ENCODE measurements at regions not wholly inside any gene's neighbourhood (a gene's known extent, or its start where the extent isn't known, plus 50 kb on each side); places are given as distances from the start of the nearest gene placed in this dataset.

DNA sequence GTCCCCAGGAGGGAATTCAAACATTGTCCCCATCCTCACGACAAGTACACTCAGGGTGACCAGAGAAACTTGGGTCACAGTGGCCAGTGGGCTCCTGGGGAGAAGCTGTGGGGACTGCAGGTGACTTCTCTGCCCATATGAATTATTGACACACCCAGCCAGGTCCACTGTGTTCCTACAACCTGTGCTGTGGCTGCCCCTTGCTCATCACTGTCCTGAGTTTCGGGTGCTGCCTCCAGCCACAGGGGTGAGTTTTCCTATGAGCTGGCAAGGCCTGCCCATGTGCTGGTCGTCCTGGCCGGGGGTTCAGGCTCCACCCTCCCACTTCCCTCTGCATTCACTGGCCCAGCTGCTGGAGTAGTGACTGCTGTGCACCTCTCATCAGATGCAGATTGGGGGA is 59.0 kb upstream of the RBFOX3 start:
- Histone ChIP-seq H3K9me3 (ENCODE audit: control insufficient read depth, low read length) (peaks cover 24% of the 10 kb centered on the region), H3K79me1 (replicated peaks; ENCODE audit: low read length, poor library complexity, severe bottlenecking) (no peaks in the 10 kb centered on the region), H4K8ac (ENCODE audit: low read length) (no peak overlapping the region), H2BK12ac (ENCODE audit: low read length in 2 of 2) (no peak overlapping the region), H3K4ac (ENCODE audit: low read depth in 1 of 2, low read length in 2 of 2) (no peak overlapping the region), H2BK15ac (ENCODE audit: low read depth, poor library complexity, severe bottlenecking) (no peak overlapping the region), H3K18ac (ENCODE audit: low read depth in 1 of 2, low read length in 2 of 2) (no peak overlapping the region), H3K36me3 (ENCODE audit: control insufficient read depth in 1 of 2, insufficient read depth in 2 of 2, low read depth in 1 of 2, low read length in 2 of 2) (no peaks in the 10 kb centered on the region), H3K4me3 (ENCODE audit: insufficient read depth in 1 of 2, low read depth in 1 of 2, low read length in 2 of 2) (no peak overlapping the region), H3K27me3 (ENCODE audit: control insufficient read depth in 1 of 2, insufficient read depth in 1 of 2, low read length in 2 of 2) (peaks cover 17 to 59% of the 10 kb centered on the region in 2 experiments), H2BK120ac (ENCODE audit: low read depth, low read length) (no peak overlapping the region), H3K14ac (ENCODE audit: low read length in 2 of 2) (no peak overlapping the region), H2BK5ac (ENCODE audit: low read depth, low read length, poor library complexity, severe bottlenecking) (no peak overlapping the region), H2AK5ac (ENCODE audit: low read length, severe bottlenecking) (no peak overlapping the region), H4K91ac (ENCODE audit: low read length) (no peak overlapping the region), H3K27ac (ENCODE audit: low read length, poor library complexity, severe bottlenecking) (no peak overlapping the region), H3K9ac (ENCODE audit: low read length) (no peak overlapping the region), H3K4me2 (ENCODE audit: low read length, poor library complexity, severe bottlenecking) (no peak overlapping the region), H3K4me1 (ENCODE audit: control insufficient read depth, insufficient read depth, low read depth, low read length) (no peaks in the 10 kb centered on the region), H3K23ac (ENCODE audit: low read length in 2 of 2) (no peak overlapping the region), H2AFZ (ENCODE audit: low read depth, low read length) (no peak overlapping the region)
- no peak for DNase-seq
- 22% methylated on average over 3 of the region's 4 CpGs for WGBS

DNA sequence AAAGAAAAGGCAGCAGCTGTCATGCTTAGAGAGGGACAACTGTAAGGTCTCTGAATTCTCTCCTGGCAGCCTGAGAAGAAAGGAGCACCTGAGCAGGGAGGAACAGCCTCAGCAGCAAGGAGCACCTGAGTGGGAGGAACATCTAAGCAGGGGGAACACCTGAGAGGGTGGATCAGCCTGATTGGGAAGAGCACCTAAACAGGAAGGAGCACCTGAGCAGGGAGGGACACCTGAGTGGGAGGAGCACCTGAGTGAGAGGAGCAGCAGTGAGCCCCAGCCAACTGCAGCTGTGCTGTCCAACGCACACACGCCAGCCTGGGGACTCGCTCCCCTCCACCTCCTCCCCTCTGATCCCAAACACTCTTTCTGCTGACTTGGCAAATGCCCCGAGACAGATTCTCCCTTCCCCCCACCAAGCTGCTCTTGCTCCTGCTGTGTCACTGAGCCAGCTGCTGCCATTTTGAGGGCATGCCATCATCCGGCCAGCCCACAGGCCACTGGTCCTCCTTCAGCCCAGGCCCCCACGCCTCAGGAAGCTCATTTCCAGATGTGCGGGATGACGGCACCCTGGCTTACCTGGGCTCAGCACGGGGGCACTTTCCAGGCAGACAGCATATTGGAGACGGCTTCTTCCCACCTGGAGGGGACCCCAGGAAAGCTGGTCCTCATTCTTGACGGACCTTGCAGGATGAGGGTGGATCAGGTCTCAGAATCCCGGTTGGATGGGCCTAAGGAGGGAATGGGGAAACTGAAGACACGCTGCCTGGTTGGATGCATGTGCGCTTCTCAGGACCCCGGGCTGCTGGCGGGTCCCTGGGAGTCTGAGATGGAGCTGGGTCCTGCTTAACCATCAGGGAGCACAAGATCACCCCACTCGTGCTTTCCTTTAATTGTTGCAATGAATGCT is 57.7 kb upstream of the RBFOX3 start:
- H3K4ac ChIP-seq (ENCODE audit: low read depth in 1 of 2, low read length in 2 of 2) = no peak overlapping the region
- H4K8ac ChIP-seq (ENCODE audit: low read length) = no peak overlapping the region
- no peak overlapping the region for H3K14ac ChIP-seq (ENCODE audit: low read length in 2 of 2)
- H3K36me3 ChIP-seq (ENCODE audit: control insufficient read depth in 1 of 2, insufficient read depth in 2 of 2, low read depth in 1 of 2, low read length in 2 of 2) = no peaks in the 10 kb centered on the region
- no peak overlapping the region for H4K91ac ChIP-seq (ENCODE audit: low read length)
- no peak for DNase-seq
- no peak overlapping the region for H2AK5ac ChIP-seq (ENCODE audit: low read length, severe bottlenecking)
- no peaks in the 10 kb centered on the region for H3K4me1 ChIP-seq (ENCODE audit: control insufficient read depth, insufficient read depth, low read depth, low read length)
- WGBS = 76% methylated on average over 16 of the region's 17 CpGs
- H2BK15ac ChIP-seq (ENCODE audit: low read depth, poor library complexity, severe bottlenecking) = no peak overlapping the region
- H2BK120ac ChIP-seq (ENCODE audit: low read depth, low read length) = no peak overlapping the region
- H3K4me2 ChIP-seq (ENCODE audit: low read length, poor library complexity, severe bottlenecking) = no peak overlapping the region
- H3K23ac ChIP-seq (ENCODE audit: low read length in 2 of 2) = no peak overlapping the region
- no peak overlapping the region for H2AFZ ChIP-seq (ENCODE audit: low read depth, low read length)
- peaks cover 17 to 67% of the 10 kb centered on the region in 2 experiments for H3K27me3 ChIP-seq (ENCODE audit: control insufficient read depth in 1 of 2, insufficient read depth in 1 of 2, low read length in 2 of 2)
- H3K9me3 ChIP-seq (ENCODE audit: control insufficient read depth, low read length) = peaks cover 15% of the 10 kb centered on the region
- H3K79me1 ChIP-seq (replicated peaks; ENCODE audit: low read length, poor library complexity, severe bottlenecking) = no peaks in the 10 kb centered on the region
- no peak overlapping the region for H3K4me3 ChIP-seq (ENCODE audit: insufficient read depth in 1 of 2, low read depth in 1 of 2, low read length in 2 of 2)
- H2BK12ac ChIP-seq (ENCODE audit: low read length in 2 of 2) = no peak overlapping the region
- H3K27ac ChIP-seq (ENCODE audit: low read length, poor library complexity, severe bottlenecking) = no peak overlapping the region
- no peak overlapping the region for H3K9ac ChIP-seq (ENCODE audit: low read length)
- H3K18ac ChIP-seq (ENCODE audit: low read depth in 1 of 2, low read length in 2 of 2) = no peak overlapping the region
- H2BK5ac ChIP-seq (ENCODE audit: low read depth, low read length, poor library complexity, severe bottlenecking) = no peak overlapping the region

DNA sequence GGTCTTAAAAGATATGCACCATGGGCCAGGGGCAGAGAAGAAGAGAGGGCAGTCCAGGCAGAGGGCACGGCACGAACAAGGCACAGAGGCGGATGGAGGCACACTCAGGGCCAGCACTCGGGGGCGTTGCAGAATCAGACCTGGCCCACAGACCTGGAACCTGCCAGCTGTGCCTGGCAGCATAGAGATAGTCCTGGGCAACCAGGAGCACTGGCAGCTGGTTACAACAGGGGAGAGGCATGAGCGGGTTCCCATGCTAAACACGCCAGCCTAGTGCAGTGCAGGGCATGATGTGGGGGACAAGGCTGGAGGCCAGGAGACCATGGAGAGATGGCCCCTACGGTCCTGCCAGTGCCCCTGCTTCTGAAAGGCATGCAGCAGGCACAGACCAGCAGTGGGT is 56.9 kb upstream of the RBFOX3 start:
- no peak overlapping the region for H3K4ac ChIP-seq (ENCODE audit: low read depth in 1 of 2, low read length in 2 of 2)
- no peak overlapping the region for H3K23ac ChIP-seq (ENCODE audit: low read length in 2 of 2)
- H3K9me3 ChIP-seq (ENCODE audit: control insufficient read depth, low read length) = peaks cover 7% of the 10 kb centered on the region
- DNase-seq = no peak
- H2BK15ac ChIP-seq (ENCODE audit: low read depth, poor library complexity, severe bottlenecking) = no peak overlapping the region
- H3K9ac ChIP-seq (ENCODE audit: low read length) = no peak overlapping the region
- no peak overlapping the region for H3K4me2 ChIP-seq (ENCODE audit: low read length, poor library complexity, severe bottlenecking)
- no peak overlapping the region for H3K27ac ChIP-seq (ENCODE audit: low read length, poor library complexity, severe bottlenecking)
- no peak overlapping the region for H3K14ac ChIP-seq (ENCODE audit: low read length in 2 of 2)
- no peak overlapping the region for H2BK12ac ChIP-seq (ENCODE audit: low read length in 2 of 2)
- no peak overlapping the region for H2BK120ac ChIP-seq (ENCODE audit: low read depth, low read length)
- H3K18ac ChIP-seq (ENCODE audit: low read depth in 1 of 2, low read length in 2 of 2) = no peak overlapping the region
- peaks cover 17 to 74% of the 10 kb centered on the region in 2 experiments for H3K27me3 ChIP-seq (ENCODE audit: control insufficient read depth in 1 of 2, insufficient read depth in 1 of 2, low read length in 2 of 2)
- no peaks in the 10 kb centered on the region for H3K79me1 ChIP-seq (replicated peaks; ENCODE audit: low read length, poor library complexity, severe bottlenecking)
- H2AFZ ChIP-seq (ENCODE audit: low read depth, low read length) = no peak overlapping the region
- WGBS = 88% methylated on average over 8 of the region's 8 CpGs
- no peaks in the 10 kb centered on the region for H3K4me1 ChIP-seq (ENCODE audit: control insufficient read depth, insufficient read depth, low read depth, low read length)
- H4K8ac ChIP-seq (ENCODE audit: low read length) = no peak overlapping the region
- H2AK5ac ChIP-seq (ENCODE audit: low read length, severe bottlenecking) = no peak overlapping the region
- H2BK5ac ChIP-seq (ENCODE audit: low read depth, low read length, poor library complexity, severe bottlenecking) = no peak overlapping the region
- no peak overlapping the region for H4K91ac ChIP-seq (ENCODE audit: low read length)
- H3K4me3 ChIP-seq (ENCODE audit: insufficient read depth in 1 of 2, low read depth in 1 of 2, low read length in 2 of 2) = no peak overlapping the region
- no peaks in the 10 kb centered on the region for H3K36me3 ChIP-seq (ENCODE audit: control insufficient read depth in 1 of 2, insufficient read depth in 2 of 2, low read depth in 1 of 2, low read length in 2 of 2)

DNA sequence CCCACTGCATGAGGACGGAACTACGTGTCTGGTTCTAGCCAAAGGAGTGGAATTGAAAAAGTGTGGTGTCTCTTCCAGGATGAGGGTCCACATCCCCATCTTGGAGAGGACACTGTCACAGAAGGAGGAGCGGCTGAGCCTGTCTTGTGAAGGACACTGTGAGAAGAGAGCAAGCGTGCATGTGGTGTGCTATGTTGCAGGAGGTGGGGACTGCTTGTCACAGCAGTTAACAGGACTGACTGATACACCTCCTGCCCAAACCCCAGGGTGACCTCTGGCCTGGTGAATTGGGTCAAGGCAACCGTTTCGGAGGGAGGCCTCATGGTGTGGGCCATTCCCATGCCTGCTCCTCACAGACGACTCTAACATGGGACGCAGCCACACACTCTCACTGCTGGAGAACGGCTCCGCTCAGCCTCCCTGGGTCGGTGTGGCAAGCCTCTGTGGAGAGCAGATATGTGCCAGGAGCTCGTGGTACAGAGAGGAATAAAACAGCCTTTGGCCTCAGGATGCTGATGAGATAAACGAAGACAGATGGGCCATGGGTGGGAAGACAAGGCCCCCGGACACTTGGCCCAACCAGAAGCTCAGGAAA is 56.4 kb upstream of the RBFOX3 start:
- Histone ChIP-seq H3K4me2 (ENCODE audit: low read length, poor library complexity, severe bottlenecking) (no peak overlapping the region), H3K23ac (ENCODE audit: low read length in 2 of 2) (no peak overlapping the region), H3K79me1 (replicated peaks; ENCODE audit: low read length, poor library complexity, severe bottlenecking) (no peaks in the 10 kb centered on the region), H2BK15ac (ENCODE audit: low read depth, poor library complexity, severe bottlenecking) (no peak overlapping the region), H3K4me3 (ENCODE audit: insufficient read depth in 1 of 2, low read depth in 1 of 2, low read length in 2 of 2) (no peak overlapping the region), H2BK5ac (ENCODE audit: low read depth, low read length, poor library complexity, severe bottlenecking) (no peak overlapping the region), H3K27me3 (ENCODE audit: control insufficient read depth in 1 of 2, insufficient read depth in 1 of 2, low read length in 2 of 2) (peaks cover 17 to 74% of the 10 kb centered on the region in 2 experiments), H3K4ac (ENCODE audit: low read depth in 1 of 2, low read length in 2 of 2) (no peak overlapping the region), H2BK12ac (ENCODE audit: low read length in 2 of 2) (no peak overlapping the region), H3K18ac (ENCODE audit: low read depth in 1 of 2, low read length in 2 of 2) (no peak overlapping the region), H4K91ac (ENCODE audit: low read length) (no peak overlapping the region), H3K9me3 (ENCODE audit: control insufficient read depth, low read length) (peaks cover 2% of the 10 kb centered on the region), H3K36me3 (ENCODE audit: control insufficient read depth in 1 of 2, insufficient read depth in 2 of 2, low read depth in 1 of 2, low read length in 2 of 2) (no peaks in the 10 kb centered on the region), H3K4me1 (ENCODE audit: control insufficient read depth, insufficient read depth, low read depth, low read length) (no peaks in the 10 kb centered on the region), H2AFZ (ENCODE audit: low read depth, low read length) (no peak overlapping the region), H2BK120ac (ENCODE audit: low read depth, low read length) (no peak overlapping the region), H3K9ac (ENCODE audit: low read length) (no peak overlapping the region), H4K8ac (ENCODE audit: low read length) (no peak overlapping the region), H2AK5ac (ENCODE audit: low read length, severe bottlenecking) (no peak overlapping the region), H3K27ac (ENCODE audit: low read length, poor library complexity, severe bottlenecking) (no peak overlapping the region), H3K14ac (ENCODE audit: low read length in 2 of 2) (no peak overlapping the region)
- DNase-seq = no peak
- 79% methylated on average over 14 of the region's 14 CpGs for WGBS
